Upper lobe of right lung (tissue), 1 donor: ENCODE measurements at regions not wholly inside any gene's neighbourhood (a gene's known extent, or its start where the extent isn't known, plus 50 kb on each side); places are given as distances from the start of the nearest gene placed in this dataset.

Experiments used
- ATAC-seq: fragments of 200-7000 bp; cut with Tn5 transposase; one replicate; pipeline ENCODE4 v1.9.1; 2020; ENCODE audit warnings: mild to moderate bottlenecking, moderate library complexity
- DNase-seq: peaks from one replicate; pipeline ENCODE4 v3.0.0-alpha.2; 2020
- H3K27ac ChIP-seq: fragments of 200-600 bp; one replicate; pipeline ENCODE4 v1.8.0; 2022
- H3K27me3 ChIP-seq: fragments of 200-600 bp; one replicate; pipeline ENCODE4 v1.8.0; 2022; ENCODE audit warnings: mild to moderate bottlenecking
- H3K36me3 ChIP-seq: fragments of 200-600 bp; one replicate; pipeline ENCODE4 v1.8.0; 2022
- H3K4me1 ChIP-seq: fragments of 200-600 bp; one replicate; pipeline ENCODE4 v1.8.0; 2022
- H3K4me3 ChIP-seq: fragments of 200-600 bp; one replicate; pipeline ENCODE4 v1.8.0; 2022; ENCODE audit warnings: mild to moderate bottlenecking
- H3K9me3 ChIP-seq: fragments of 200-600 bp; one replicate; pipeline ENCODE4 v1.8.0; 2022
- CTCF ChIP-seq: fragments of 200-600 bp; IDR thresholded peaks from one replicate; pipeline ENCODE4 v1.8.0; 2022; ENCODE audit warnings: antibody characterized with exemption
- intact Hi-C: fragments of 100-400 bp; cut with DNase I; formaldehyde crosslinking; loops from one replicate; pipeline ENCODE4 v1.11.0; 2022
- donor health status: DM: no; HTN: yes; CAD: no; lungs with severe emphysema.

- Histone ChIP-seq H3K4me3 (no peak overlapping the region), H3K27me3 (no peaks in the 10 kb centered on the region), H3K4me1 (no peaks in the 10 kb centered on the region), H3K9me3 (peaks cover under 1% of the 10 kb centered on the region), H3K27ac (no peak overlapping the region), H3K36me3 (no peaks in the 10 kb centered on the region)
- DNase-seq (no peak), ATAC-seq (peak; percentile 29)
- no peak for TF ChIP-seq CTCF
- intact Hi-C loops = no loop called here
Measured at GRCh38 chr21:36641886-36642285, 57.0 kb upstream of the SIM2 start.

GRCh38 chr21:36642777-36643176 lies 56.1 kb upstream of the SIM2 start:
- no peak overlapping the region for H3K27ac ChIP-seq
- no peak for TF ChIP-seq CTCF
- no peaks in the 10 kb centered on the region for H3K36me3 ChIP-seq
- H3K9me3 ChIP-seq = no peaks in the 10 kb centered on the region
- DNase-seq (no peak), ATAC-seq (no peak)
- no peaks in the 10 kb centered on the region for H3K4me1 ChIP-seq
- no peaks in the 10 kb centered on the region for H3K27me3 ChIP-seq
- intact Hi-C loops = no loop called here
- H3K4me3 ChIP-seq = no peak overlapping the region

- Histone ChIP-seq H3K4me3 (no peak overlapping the region), H3K9me3 (no peaks in the 10 kb centered on the region), H3K27me3 (no peaks in the 10 kb centered on the region), H3K27ac (no peak overlapping the region), H3K4me1 (no peaks in the 10 kb centered on the region), H3K36me3 (no peaks in the 10 kb centered on the region)
- intact Hi-C loops = no loop called here
- TF ChIP-seq CTCF = no peak
- DNase-seq (no peak), ATAC-seq (no peak)
Measured at GRCh38 chr21:36643374-36644250, 55.3 kb upstream of the SIM2 start.

GRCh38 chr21:36646011-36646410 lies 52.9 kb upstream of the SIM2 start:
- Histone ChIP-seq H3K9me3 (no peaks in the 10 kb centered on the region), H3K4me1 (no peaks in the 10 kb centered on the region), H3K4me3 (no peak overlapping the region), H3K27me3 (no peaks in the 10 kb centered on the region), H3K27ac (no peak overlapping the region), H3K36me3 (no peaks in the 10 kb centered on the region)
- DNase-seq (no peak), ATAC-seq (no peak)
- intact Hi-C loops = no loop called here
- no peak for TF ChIP-seq CTCF

GRCh38 chr21:36646645-36647044 lies 52.3 kb upstream of the SIM2 start:
- Histone ChIP-seq H3K9me3 (no peaks in the 10 kb centered on the region), H3K36me3 (no peaks in the 10 kb centered on the region), H3K4me3 (no peak overlapping the region), H3K27ac (no peak overlapping the region), H3K4me1 (no peaks in the 10 kb centered on the region), H3K27me3 (no peaks in the 10 kb centered on the region)
- TF ChIP-seq CTCF = no peak
- DNase-seq (no peak), ATAC-seq (no peak)
- intact Hi-C loops = no loop called here
